ENCODE measurements at regions not wholly inside any gene's neighbourhood (a gene's known extent, or its start where the extent isn't known, plus 50 kb on each side); places are given as distances from the start of the nearest gene placed in this dataset.
A peak's percentile ranks its signal among the peaks of the same experiment; 100 is the strongest.

GRCh38 chr2:219957820-219958219 lies 330.4 kb downstream of the SLC4A3 start:
- H3K4me3 ChIP-seq (ENCODE audit: low read length): no peak overlapping the region
- DNase-seq (ENCODE audit: low read depth): peak; percentile 13
- TF ChIP-seq CTCF (conservative IDR thresholded peaks at IDR 0.05; ENCODE audit: low read length): no peak

GRCh38 chr2:219958941-219959340 lies 331.5 kb downstream of the SLC4A3 start:
- no peak overlapping the region for H3K4me3 ChIP-seq (ENCODE audit: low read length)
- no peak for TF ChIP-seq CTCF (conservative IDR thresholded peaks at IDR 0.05; ENCODE audit: low read length)

GRCh38 chr2:219959471-219959870 lies 332.0 kb downstream of the SLC4A3 start:
- no peak for TF ChIP-seq CTCF (conservative IDR thresholded peaks at IDR 0.05; ENCODE audit: low read length)
- H3K4me3 ChIP-seq (ENCODE audit: low read length): no peak overlapping the region
- DNase-seq (ENCODE audit: low read depth): peak; percentile 21

More at GRCh38 chr2:219958941-219959340, 331.5 kb downstream of the SLC4A3 start:
- DNase-seq (ENCODE audit: low read depth): no peak

- no peak overlapping the region for H3K4me3 ChIP-seq (ENCODE audit: low read length)
- TF ChIP-seq CTCF (conservative IDR thresholded peaks at IDR 0.05; ENCODE audit: low read length): no peak
- DNase-seq (ENCODE audit: low read depth): no peak
These were observed 334.6 kb downstream of the SLC4A3 start for GRCh38 chr2:219961947-219962498.

GRCh38 chr2:219962801-219963200 lies 335.4 kb downstream of the SLC4A3 start:
- no peak for DNase-seq (ENCODE audit: low read depth)
- no peak overlapping the region for H3K4me3 ChIP-seq (ENCODE audit: low read length)
- no peak for TF ChIP-seq CTCF (conservative IDR thresholded peaks at IDR 0.05; ENCODE audit: low read length)

GRCh38 chr2:219965287-219966194 lies 338.1 kb downstream of the SLC4A3 start:
- no peak for DNase-seq (ENCODE audit: low read depth)
- no peak for TF ChIP-seq CTCF (conservative IDR thresholded peaks at IDR 0.05; ENCODE audit: low read length)
- H3K4me3 ChIP-seq (ENCODE audit: low read length): no peak overlapping the region

All from AG10803 (cell line).